ENCODE measurements at regions not wholly inside any gene's neighbourhood (a gene's known extent, or its start where the extent isn't known, plus 50 kb on each side); places are given as distances from the start of the nearest gene placed in this dataset.

DNA sequence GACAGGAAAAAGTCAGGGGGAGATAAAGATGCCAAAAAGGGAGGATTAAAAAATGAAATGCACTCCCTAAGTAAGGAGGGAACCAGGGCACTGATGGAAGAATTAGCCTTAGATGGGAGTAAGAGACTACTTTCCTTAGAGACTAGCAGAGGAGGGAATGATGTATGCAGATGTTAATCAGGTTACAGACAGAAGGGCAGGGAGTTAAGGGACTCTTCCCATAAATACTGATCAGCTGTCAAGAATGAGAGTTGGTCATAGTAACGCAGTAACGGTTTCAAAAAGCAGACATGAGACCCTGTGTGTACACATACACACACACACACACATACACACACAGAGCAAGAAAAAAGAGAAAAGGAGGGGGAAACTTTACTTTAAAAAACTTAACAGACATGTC is 93.4 kb downstream of the PHLDA1 start (continued):
- TF ChIP-seq, protein P1, sequence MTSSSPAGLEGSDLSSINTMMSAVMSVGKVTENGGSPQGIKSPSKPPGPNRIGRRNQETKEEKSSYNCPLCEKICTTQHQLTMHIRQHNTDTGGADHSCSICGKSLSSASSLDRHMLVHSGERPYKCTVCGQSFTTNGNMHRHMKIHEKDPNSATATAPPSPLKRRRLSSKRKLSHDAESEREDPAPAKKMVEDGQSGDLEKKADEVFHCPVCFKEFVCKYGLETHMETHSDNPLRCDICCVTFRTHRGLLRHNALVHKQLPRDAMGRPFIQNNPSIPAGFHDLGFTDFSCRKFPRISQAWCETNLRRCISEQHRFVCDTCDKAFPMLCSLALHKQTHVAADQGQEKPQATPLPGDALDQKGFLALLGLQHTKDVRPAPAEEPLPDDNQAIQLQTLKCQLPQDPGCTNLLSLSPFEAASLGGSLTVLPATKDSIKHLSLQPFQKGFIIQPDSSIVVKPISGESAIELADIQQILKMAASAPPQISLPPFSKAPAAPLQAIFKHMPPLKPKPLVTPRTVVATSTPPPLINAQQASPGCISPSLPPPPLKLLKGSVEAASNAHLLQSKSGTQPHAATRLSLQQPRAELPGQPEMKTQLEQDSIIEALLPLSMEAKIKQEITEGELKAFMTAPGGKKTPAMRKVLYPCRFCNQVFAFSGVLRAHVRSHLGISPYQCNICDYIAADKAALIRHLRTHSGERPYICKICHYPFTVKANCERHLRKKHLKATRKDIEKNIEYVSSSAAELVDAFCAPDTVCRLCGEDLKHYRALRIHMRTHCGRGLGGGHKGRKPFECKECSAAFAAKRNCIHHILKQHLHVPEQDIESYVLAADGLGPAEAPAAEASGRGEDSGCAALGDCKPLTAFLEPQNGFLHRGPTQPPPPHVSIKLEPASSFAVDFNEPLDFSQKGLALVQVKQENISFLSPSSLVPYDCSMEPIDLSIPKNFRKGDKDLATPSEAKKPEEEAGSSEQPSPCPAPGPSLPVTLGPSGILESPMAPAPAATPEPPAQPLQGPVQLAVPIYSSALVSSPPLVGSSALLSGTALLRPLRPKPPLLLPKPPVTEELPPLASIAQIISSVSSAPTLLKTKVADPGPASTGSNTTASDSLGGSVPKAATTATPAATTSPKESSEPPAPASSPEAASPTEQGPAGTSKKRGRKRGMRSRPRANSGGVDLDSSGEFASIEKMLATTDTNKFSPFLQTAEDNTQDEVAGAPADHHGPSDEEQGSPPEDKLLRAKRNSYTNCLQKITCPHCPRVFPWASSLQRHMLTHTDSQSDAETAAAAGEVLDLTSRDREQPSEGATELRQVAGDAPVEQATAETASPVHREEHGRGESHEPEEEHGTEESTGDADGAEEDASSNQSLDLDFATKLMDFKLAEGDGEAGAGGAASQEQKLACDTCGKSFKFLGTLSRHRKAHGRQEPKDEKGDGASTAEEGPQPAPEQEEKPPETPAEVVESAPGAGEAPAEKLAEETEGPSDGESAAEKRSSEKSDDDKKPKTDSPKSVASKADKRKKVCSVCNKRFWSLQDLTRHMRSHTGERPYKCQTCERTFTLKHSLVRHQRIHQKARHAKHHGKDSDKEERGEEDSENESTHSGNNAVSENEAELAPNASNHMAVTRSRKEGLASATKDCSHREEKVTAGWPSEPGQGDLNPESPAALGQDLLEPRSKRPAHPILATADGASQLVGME (CRISPR knock-in tag; IDR thresholded peaks at IDR 0.05): no peak
- TF ChIP-seq PTTG1 (tag; IDR thresholded peaks at IDR 0.05; ENCODE audit: low read depth) (no peak), SMAD1 (IDR thresholded peaks at IDR 0.05; ENCODE audit: low read depth, low read length, partially characterized antibody) (no peak), CBX1 (IDR thresholded peaks at IDR 0.05; ENCODE audit: low read depth) (no peak), FOSL1 (tag; conservative IDR thresholded peaks at IDR 0.05) (peak; percentile 61), HLTF (IDR thresholded peaks at IDR 0.05) (peak; percentile 20; the same call in 1 of the 2 replicates), TRIM24 (IDR thresholded peaks at IDR 0.05) (peak; percentile 62 to 70; a peak in 3 of 4 replicates), DDX20 (tag; IDR thresholded peaks at IDR 0.05; ENCODE audit: low read depth) (no peak), MTA3 (IDR thresholded peaks at IDR 0.05; ENCODE audit: borderline replicate concordance) (0 out of 2 replicates have a peak, but pooled peaks have one; percentile 59), CBFA2T2 (conservative IDR thresholded peaks at IDR 0.05) (peak; percentile 65), FOXK1 (CRISPR knock-in tag; IDR thresholded peaks at IDR 0.05; ENCODE audit: borderline replicate concordance) (no peak), PHB (CRISPR knock-in tag; IDR thresholded peaks at IDR 0.05) (no peak)
- TF ChIP-seq, protein P2, sequence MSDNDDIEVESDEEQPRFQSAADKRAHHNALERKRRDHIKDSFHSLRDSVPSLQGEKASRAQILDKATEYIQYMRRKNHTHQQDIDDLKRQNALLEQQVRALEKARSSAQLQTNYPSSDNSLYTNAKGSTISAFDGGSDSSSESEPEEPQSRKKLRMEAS (CRISPR knock-in tag; IDR thresholded peaks at IDR 0.05): no peak
- TF ChIP-seq, protein P3, sequence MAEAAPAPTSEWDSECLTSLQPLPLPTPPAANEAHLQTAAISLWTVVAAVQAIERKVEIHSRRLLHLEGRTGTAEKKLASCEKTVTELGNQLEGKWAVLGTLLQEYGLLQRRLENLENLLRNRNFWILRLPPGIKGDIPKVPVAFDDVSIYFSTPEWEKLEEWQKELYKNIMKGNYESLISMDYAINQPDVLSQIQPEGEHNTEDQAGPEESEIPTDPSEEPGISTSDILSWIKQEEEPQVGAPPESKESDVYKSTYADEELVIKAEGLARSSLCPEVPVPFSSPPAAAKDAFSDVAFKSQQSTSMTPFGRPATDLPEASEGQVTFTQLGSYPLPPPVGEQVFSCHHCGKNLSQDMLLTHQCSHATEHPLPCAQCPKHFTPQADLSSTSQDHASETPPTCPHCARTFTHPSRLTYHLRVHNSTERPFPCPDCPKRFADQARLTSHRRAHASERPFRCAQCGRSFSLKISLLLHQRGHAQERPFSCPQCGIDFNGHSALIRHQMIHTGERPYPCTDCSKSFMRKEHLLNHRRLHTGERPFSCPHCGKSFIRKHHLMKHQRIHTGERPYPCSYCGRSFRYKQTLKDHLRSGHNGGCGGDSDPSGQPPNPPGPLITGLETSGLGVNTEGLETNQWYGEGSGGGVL (CRISPR knock-in tag; IDR thresholded peaks at IDR 0.05): no peak
